GM23338 (cell line): ENCODE measurements at regions not wholly inside any gene's neighbourhood (a gene's known extent, or its start where the extent isn't known, plus 50 kb on each side); places are given as distances from the start of the nearest gene placed in this dataset.

Source experiments
- CREB1 ChIP-seq: fragments of 250-450 bp; sonication (Bioruptor Pico); IDR thresholded peaks from 2 replicates; pipeline ENCODE4 v1.5.0; 2020; ENCODE audit warnings: low read depth, mild to moderate bottlenecking, moderate library complexity
- EZH2 ChIP-seq: fragments of 200-600 bp; sonication (generic); IDR thresholded peaks from one replicate; pipeline ENCODE4 v1.8.0; 2017; ENCODE audit warnings: antibody characterized with exemption, mild to moderate bottlenecking, low read depth; ENCODE audit not compliant: unreplicated experiment
- EZH2phosphoT487 ChIP-seq: fragments of 200-600 bp; sonication (generic); IDR thresholded peaks from one replicate; pipeline ENCODE4 v1.8.1; 2018; ENCODE audit warnings: antibody characterized with exemption; ENCODE audit not compliant: unreplicated experiment
- NANOG ChIP-seq: IDR thresholded peaks from 2 replicates; pipeline ENCODE4 v1.6.1; 2016; ENCODE audit warnings: antibody characterized with exemption, borderline replicate concordance
- POLR2AphosphoS5 ChIP-seq: IDR thresholded peaks from 2 replicates; pipeline ENCODE4 v1.6.1; 2016; ENCODE audit warnings: antibody characterized with exemption, low read depth
- REST ChIP-seq: IDR thresholded peaks from one replicate; pipeline ENCODE4 v1.6.1; 2018; ENCODE audit warnings: antibody characterized with exemption; ENCODE audit not compliant: unreplicated experiment
- ZNF114 ChIP-seq: fragments of 250-450 bp; sonication (Bioruptor Pico); IDR thresholded peaks from 2 replicates; pipeline ENCODE4 v1.5.0; 2020; ENCODE audit warnings: mild to moderate bottlenecking, moderate library complexity
- ZNF462 ChIP-seq: fragments of 250-450 bp; sonication (Bioruptor Pico); IDR thresholded peaks from 2 replicates; pipeline ENCODE4 v1.5.0; 2020; ENCODE audit warnings: mild to moderate bottlenecking, moderate library complexity
- TF ChIP-seq, protein P1 (sequence below), 2 experiments: fragments of 200-600 bp in 1 of 2; sonication (generic) in 1 of 2; conservative IDR thresholded peaks; 2 replicates each; pipeline versions ENCODE4 v1.5.1 to v1.6.1; 2016 to 2017; ENCODE audit warnings: antibody characterized with exemption in 2 of 2, low read depth in 2 of 2, mild to moderate bottlenecking in 2 of 2, moderate library complexity in 1 of 2

DNA sequence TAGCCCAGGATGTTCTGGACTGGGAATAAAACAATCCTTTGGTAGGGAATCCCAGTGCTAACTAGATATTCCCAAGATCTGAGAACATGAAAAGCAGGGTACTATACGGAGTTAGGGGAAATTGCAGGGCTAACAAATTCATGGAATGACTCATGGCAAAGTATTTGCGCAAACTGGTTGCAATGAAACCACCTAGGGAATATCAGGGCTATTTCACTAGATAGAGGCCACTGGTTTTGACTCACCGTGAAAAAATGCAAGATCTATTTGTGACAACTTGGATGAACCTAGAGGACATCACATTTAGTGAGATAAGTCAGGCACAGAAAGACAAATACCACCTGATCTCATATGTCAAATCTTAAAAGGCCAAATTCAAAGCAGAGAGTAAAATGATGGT, 233.3 kb downstream of the MBD2 start:
- TF ChIP-seq, protein P1, sequence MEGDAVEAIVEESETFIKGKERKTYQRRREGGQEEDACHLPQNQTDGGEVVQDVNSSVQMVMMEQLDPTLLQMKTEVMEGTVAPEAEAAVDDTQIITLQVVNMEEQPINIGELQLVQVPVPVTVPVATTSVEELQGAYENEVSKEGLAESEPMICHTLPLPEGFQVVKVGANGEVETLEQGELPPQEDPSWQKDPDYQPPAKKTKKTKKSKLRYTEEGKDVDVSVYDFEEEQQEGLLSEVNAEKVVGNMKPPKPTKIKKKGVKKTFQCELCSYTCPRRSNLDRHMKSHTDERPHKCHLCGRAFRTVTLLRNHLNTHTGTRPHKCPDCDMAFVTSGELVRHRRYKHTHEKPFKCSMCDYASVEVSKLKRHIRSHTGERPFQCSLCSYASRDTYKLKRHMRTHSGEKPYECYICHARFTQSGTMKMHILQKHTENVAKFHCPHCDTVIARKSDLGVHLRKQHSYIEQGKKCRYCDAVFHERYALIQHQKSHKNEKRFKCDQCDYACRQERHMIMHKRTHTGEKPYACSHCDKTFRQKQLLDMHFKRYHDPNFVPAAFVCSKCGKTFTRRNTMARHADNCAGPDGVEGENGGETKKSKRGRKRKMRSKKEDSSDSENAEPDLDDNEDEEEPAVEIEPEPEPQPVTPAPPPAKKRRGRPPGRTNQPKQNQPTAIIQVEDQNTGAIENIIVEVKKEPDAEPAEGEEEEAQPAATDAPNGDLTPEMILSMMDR (conservative IDR thresholded peaks at IDR 0.05; ENCODE audit: low read depth in 2 of 2), result no peak
- no peak for TF ChIP-seq EZH2
- no peak for TF ChIP-seq ZNF114 (CRISPR knock-in tag)
- no peak for TF ChIP-seq CREB1
- TF ChIP-seq POLR2AphosphoS5, result no peak
- no peak for TF ChIP-seq ZNF462 (CRISPR knock-in tag)
- no peak for TF ChIP-seq EZH2phosphoT487
- TF ChIP-seq NANOG, result no peak
- TF ChIP-seq REST, result no peak
